Gastrocnemius medialis (tissue), 4 donors: ENCODE measurements at regions not wholly inside any gene's neighbourhood (a gene's known extent, or its start where the extent isn't known, plus 50 kb on each side); places are given as distances from the start of the nearest gene placed in this dataset.

ENCODE experiments used
- ATAC-seq, 2 donors: fragments of 150-250 bp; one replicate each; pipeline ENCODE4 v1.9.1; 2016
- DNase-seq, 2 donors: peaks; one replicate each; pipeline ENCODE4 v3.0.0-alpha.2; 2019
- H3K27ac ChIP-seq, 4 donors: fragments of 200-600 bp; sonication (generic); 1 replicate in 1 of 4; 2 replicates in 3 of 4; pipeline ENCODE4 v1.5.1; 2016 to 2018; ENCODE audit warnings: mild to moderate bottlenecking in 2 of 4, moderate library complexity in 1 of 4
- H3K27me3 ChIP-seq, 3 donors: fragments of 200-600 bp; sonication (generic) in 2 of 3; 1 replicate in 1 of 3; 2 replicates in 2 of 3; pipeline versions ENCODE4 v1.5.1 to v1.6.0; 2016 to 2019; ENCODE audit warnings: mild to moderate bottlenecking in 1 of 3, moderate library complexity in 1 of 3
- H3K36me3 ChIP-seq, 2 donors: fragments of 200-600 bp; sonication (generic) in 1 of 2; one replicate each; pipeline ENCODE4 v1.5.1; 2017 to 2018
- H3K4me1 ChIP-seq, 2 donors: fragments of 200-600 bp; sonication (generic) in 1 of 2; one replicate each; pipeline ENCODE4 v1.5.1; 2016 to 2017; ENCODE audit warnings: mild to moderate bottlenecking in 2 of 2
- H3K4me3 ChIP-seq, 4 donors: fragments of 200-600 bp; sonication (generic) in 3 of 4; 1 replicate in 1 of 4; 2 replicates in 3 of 4; pipeline ENCODE4 v1.5.1; 2016 to 2019; ENCODE audit warnings: mild to moderate bottlenecking in 2 of 4
- H3K9me3 ChIP-seq, 3 donors: fragments of 200-600 bp; sonication (generic) in 2 of 3; 1 replicate in 1 of 3; 2 replicates in 2 of 3; pipeline ENCODE4 v1.5.1; 2016 to 2019
- CTCF ChIP-seq, 5 experiments: fragments of 450-650 bp in 3 of 5; fragments of 200-600 bp in 2 of 5; sonication (generic) in 2 of 5; IDR thresholded peaks in 4 of 5; conservative IDR thresholded peaks in 1 of 5; 1 replicate in 4 of 5; 2 replicates in 1 of 5; pipeline ENCODE4 v1.5.1; 2016 to 2019; ENCODE audit warnings: antibody characterized with exemption in 5 of 5, mild to moderate bottlenecking in 3 of 5, moderate library complexity in 3 of 5
- POLR2A ChIP-seq, 2 donors: fragments of 450-650 bp; IDR thresholded peaks; one replicate each; pipeline ENCODE4 v1.6.1; 2017; ENCODE audit warnings: antibody characterized with exemption in 2 of 2, mild to moderate bottlenecking in 2 of 2, moderate library complexity in 2 of 2
- in situ Hi-C, 4 donors: fragments of 200-750 bp; cut with MboI; loops; one replicate each; pipeline versions ENCODE4 v1.15.0 to v1.8.0; 2017; ENCODE audit warnings: low sequenced_read_pairs in 4 of 4
- intact Hi-C: fragments of 100-400 bp; cut with DNase I; formaldehyde crosslinking; loops from one replicate; pipeline ENCODE4 v1.15.1; 2023; ENCODE audit warnings: low total_unique reads

DNA sequence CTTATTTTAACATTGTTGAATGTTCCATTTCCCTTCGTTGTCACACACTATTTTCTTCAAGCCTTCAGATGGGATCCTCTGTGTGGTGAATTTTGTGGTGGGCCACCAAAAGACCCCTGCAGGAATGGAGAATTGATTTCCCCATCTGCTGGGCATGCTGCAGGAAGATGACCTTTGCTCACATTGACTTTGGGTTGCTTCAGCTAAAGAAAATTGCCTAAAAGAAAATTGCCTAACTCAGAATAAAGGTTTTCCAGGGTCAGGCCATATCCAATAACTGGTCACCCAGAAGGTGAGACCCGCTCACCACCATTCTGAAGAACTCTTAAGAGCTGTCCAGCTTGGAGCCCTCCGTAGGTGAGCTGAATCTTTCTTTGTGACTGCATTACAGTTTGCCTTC, 192.5 kb downstream of the CDH7 start:
- in situ Hi-C loops (no loop called here), intact Hi-C loops (no loop called here)
- H3K4me1 ChIP-seq = no peaks in the 10 kb centered on the region
- H3K27me3 ChIP-seq = no peaks in the 10 kb centered on the region
- no peak for TF ChIP-seq CTCF (IDR thresholded peaks at IDR 0.05 in 4 of 5, conservative IDR thresholded peaks at IDR 0.05 in 1 of 5)
- H3K4me3 ChIP-seq = no peak overlapping the region
- ATAC-seq (no peak), DNase-seq (no peak)
- H3K36me3 ChIP-seq = no peaks in the 10 kb centered on the region
- no peak overlapping the region for H3K27ac ChIP-seq
- H3K9me3 ChIP-seq = no peaks in the 10 kb centered on the region

- TF ChIP-seq CTCF (IDR thresholded peaks at IDR 0.05 in 4 of 5, conservative IDR thresholded peaks at IDR 0.05 in 1 of 5) (no peak), POLR2A (IDR thresholded peaks at IDR 0.05) (no peak)
- in situ Hi-C loops = no loop called here
Observed at GRCh38 chr18:65942854-65943253, 192.0 kb downstream of the CDH7 start.

DNA sequence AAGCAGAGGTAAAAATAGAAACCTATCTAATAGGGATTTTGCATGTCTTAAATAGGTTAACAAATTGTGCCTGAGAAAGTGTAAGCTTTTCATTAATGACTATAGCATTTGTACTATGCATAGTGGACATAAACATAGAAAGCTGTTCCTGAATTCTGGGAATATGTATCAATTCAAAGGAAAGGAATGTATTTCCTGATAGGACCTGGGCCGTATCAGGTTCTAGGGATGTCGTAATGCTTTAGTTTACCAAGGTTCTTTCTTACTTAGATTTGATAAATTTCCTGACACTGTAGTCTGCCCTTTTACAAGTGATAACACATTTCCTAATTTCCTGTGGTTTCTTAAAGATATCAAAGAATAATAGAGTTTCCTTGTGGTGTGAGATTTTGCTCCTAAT, 191.3 kb downstream of the CDH7 start:
- Histone ChIP-seq H3K27me3 (no peaks in the 10 kb centered on the region), H3K27ac (no peak overlapping the region), H3K9me3 (no peaks in the 10 kb centered on the region), H3K4me3 (no peak overlapping the region), H3K36me3 (no peaks in the 10 kb centered on the region), H3K4me1 (no peaks in the 10 kb centered on the region)
- no peak for ATAC-seq
- in situ Hi-C loops (no loop called here), intact Hi-C loops (no loop called here)
- TF ChIP-seq CTCF (IDR thresholded peaks at IDR 0.05 in 4 of 5, conservative IDR thresholded peaks at IDR 0.05 in 1 of 5) = no peak
- TF ChIP-seq POLR2A (IDR thresholded peaks at IDR 0.05) = no peak
- DNase-seq = no peak

More at GRCh38 chr18:65942854-65943253, 192.0 kb downstream of the CDH7 start:
- no peak overlapping the region for H3K4me3 ChIP-seq
- no peak overlapping the region for H3K27ac ChIP-seq
- intact Hi-C loops = no loop called here
- no peaks in the 10 kb centered on the region for H3K9me3 ChIP-seq
- DNase-seq (no peak), ATAC-seq (no peak)
- H3K36me3 ChIP-seq = no peaks in the 10 kb centered on the region
- no peaks in the 10 kb centered on the region for H3K4me1 ChIP-seq
- no peaks in the 10 kb centered on the region for H3K27me3 ChIP-seq

GRCh38 chr18:65941482-65941881, 190.7 kb downstream of the CDH7 start:
- no peaks in the 10 kb centered on the region for H3K9me3 ChIP-seq
- no peak for DNase-seq
- no peaks in the 10 kb centered on the region for H3K4me1 ChIP-seq
- no peaks in the 10 kb centered on the region for H3K36me3 ChIP-seq
- TF ChIP-seq CTCF (IDR thresholded peaks at IDR 0.05 in 4 of 5, conservative IDR thresholded peaks at IDR 0.05 in 1 of 5) (no peak), POLR2A (IDR thresholded peaks at IDR 0.05) (no peak)
- no peak overlapping the region for H3K4me3 ChIP-seq
- no peak for ATAC-seq
- no peaks in the 10 kb centered on the region for H3K27me3 ChIP-seq
- H3K27ac ChIP-seq = no peak overlapping the region
- intact Hi-C loops (no loop called here), in situ Hi-C loops (no loop called here)
